WTC11 (cell line): ENCODE measurements at regions not wholly inside any gene's neighbourhood (a gene's known extent, or its start where the extent isn't known, plus 50 kb on each side); places are given as distances from the start of the nearest gene placed in this dataset.

ENCODE experiments used
- ATAC-seq: fragments of 200-7000 bp; cut with Tn5 transposase; 2 replicates; pipeline ENCODE4 v1.10.0; 2021; ENCODE audit warnings: mild to moderate bottlenecking, moderate library complexity
- CTCF ChIA-PET: fragments of 300-600 bp; sonication (Branson Sonifier 250); formaldehyde crosslinking; loops from one replicate; lab custom pipeline; 2021; ENCODE audit warnings: antibody characterized with exemption; lab: Charles Lee
- POLR2A ChIA-PET: fragments of 350-600 bp; sonication (Branson Sonifier 250); formaldehyde crosslinking; loops from one replicate; lab custom pipeline; 2021; ENCODE audit warnings: antibody characterized with exemption; lab: Charles Lee
- DNase-seq: peaks from one replicate; pipeline ENCODE4 v3.0.0; 2021; ENCODE audit warnings: low spot score
- H3K27ac Mint-ChIP-seq: 2 replicates; pipeline ENCODE4 v1.8.0; 2021; ENCODE audit warnings: mixed read lengths
- H3K27me3 Mint-ChIP-seq: 2 replicates; pipeline ENCODE4 v1.8.0; 2021; ENCODE audit warnings: low read depth, mild to moderate bottlenecking, moderate library complexity, mixed read lengths
- H3K36me3 Mint-ChIP-seq: 2 replicates; pipeline ENCODE4 v1.8.0; 2021; ENCODE audit warnings: mixed read lengths
- H3K4me1 Mint-ChIP-seq: 2 replicates; pipeline ENCODE4 v1.8.0; 2022; ENCODE audit warnings: mixed read lengths
- H3K4me3 Mint-ChIP-seq: 2 replicates; pipeline ENCODE4 v1.8.0; 2021; ENCODE audit warnings: mild to moderate bottlenecking, moderate library complexity, mixed read lengths
- H3K9me3 Mint-ChIP-seq: 2 replicates; pipeline ENCODE4 v1.8.0; 2021; ENCODE audit warnings: mixed read lengths
- AFF4 ChIP-seq: sonication (generic); formaldehyde crosslinking; IDR thresholded peaks from 2 replicates; pipeline ENCODE4 v1.8.1; 2023; ENCODE audit warnings: mild to moderate bottlenecking, missing genetic modification reagents, borderline replicate concordance
- ATF1 ChIP-seq: sonication (generic); formaldehyde crosslinking; IDR thresholded peaks from 2 replicates; pipeline ENCODE4 v1.8.1; 2023; ENCODE audit warnings: mild to moderate bottlenecking, moderate library complexity, missing genetic modification reagents
- ATF3 ChIP-seq: sonication (generic); formaldehyde crosslinking; conservative IDR thresholded peaks from 2 replicates; pipeline ENCODE4 v1.8.1; 2022; ENCODE audit warnings: mild to moderate bottlenecking, missing genetic modification reagents
- CDX4 ChIP-seq: fragments of 250-450 bp; sonication (Bioruptor Pico); IDR thresholded peaks from 2 replicates; pipeline ENCODE4 v1.9.0; 2021; ENCODE audit warnings: moderate library complexity, mild to moderate bottlenecking, inconsistent platforms, borderline replicate concordance
- E2F5 ChIP-seq: sonication (generic); formaldehyde crosslinking; IDR thresholded peaks from 2 replicates; pipeline ENCODE4 v1.8.1; 2022; ENCODE audit warnings: mild to moderate bottlenecking, moderate library complexity, missing genetic modification reagents
- GABPB1 ChIP-seq: sonication (generic); formaldehyde crosslinking; IDR thresholded peaks from 2 replicates; pipeline ENCODE4 v1.8.1; 2023; ENCODE audit warnings: mild to moderate bottlenecking, missing genetic modification reagents
- GRHL2 ChIP-seq: fragments of 250-450 bp; sonication (Bioruptor Pico); IDR thresholded peaks from 2 replicates; pipeline ENCODE4 v1.8.0; 2022; ENCODE audit warnings: mild to moderate bottlenecking, moderate library complexity; ENCODE audit not compliant: insufficient replicate concordance, severe bottlenecking
- IRF1 ChIP-seq: sonication (generic); formaldehyde crosslinking; IDR thresholded peaks from 2 replicates; pipeline ENCODE4 v1.8.0; 2023; ENCODE audit warnings: missing genetic modification reagents
- NFATC4 ChIP-seq: fragments of 250-450 bp; sonication (Bioruptor Pico); IDR thresholded peaks from 2 replicates; pipeline ENCODE4 v1.9.0; 2021; ENCODE audit warnings: mild to moderate bottlenecking
- NR3C1 ChIP-seq: sonication (generic); formaldehyde crosslinking; conservative IDR thresholded peaks from 2 replicates; pipeline ENCODE4 v1.8.1; 2023; ENCODE audit warnings: low read depth, mild to moderate bottlenecking, missing genetic modification reagents
- OVOL2 ChIP-seq: fragments of 250-450 bp; sonication (Bioruptor Pico); IDR thresholded peaks from 2 replicates; pipeline ENCODE4 v1.9.0; 2021; ENCODE audit warnings: mild to moderate bottlenecking, borderline replicate concordance
- PRRX2 ChIP-seq: fragments of 250-450 bp; sonication (Bioruptor Pico); IDR thresholded peaks from 2 replicates; pipeline ENCODE4 v1.8.0; 2021; ENCODE audit warnings: mild to moderate bottlenecking
- SMAD3 ChIP-seq: sonication (generic); formaldehyde crosslinking; IDR thresholded peaks from 2 replicates; pipeline ENCODE4 v1.8.0; 2022; ENCODE audit warnings: missing genetic modification reagents, mild to moderate bottlenecking, borderline replicate concordance
- SMAD4 ChIP-seq: sonication (generic); formaldehyde crosslinking; IDR thresholded peaks from 2 replicates; pipeline ENCODE4 v1.8.0; 2022; ENCODE audit warnings: mild to moderate bottlenecking, missing genetic modification reagents
- ZNF121 ChIP-seq: sonication (generic); formaldehyde crosslinking; IDR thresholded peaks from 2 replicates; pipeline ENCODE4 v1.8.0; 2023; ENCODE audit warnings: missing genetic modification reagents
- ZNF138 ChIP-seq: sonication (generic); formaldehyde crosslinking; conservative IDR thresholded peaks from 2 replicates; pipeline ENCODE4 v1.8.1; 2022; ENCODE audit warnings: mild to moderate bottlenecking, moderate library complexity, missing genetic modification reagents
- ZNF317 ChIP-seq: sonication (generic); formaldehyde crosslinking; IDR thresholded peaks from 2 replicates; pipeline ENCODE4 v1.8.1; 2023; ENCODE audit warnings: low read depth, mild to moderate bottlenecking, moderate library complexity, missing genetic modification reagents, borderline replicate concordance
- ZNF532 ChIP-seq: fragments of 250-450 bp; sonication (Bioruptor Pico); IDR thresholded peaks from 2 replicates; pipeline ENCODE4 v1.9.0; 2021; ENCODE audit warnings: mild to moderate bottlenecking, borderline replicate concordance
- TF ChIP-seq, protein P1 (sequence below): fragments of 250-450 bp; sonication (Bioruptor Pico); IDR thresholded peaks from 2 replicates; pipeline ENCODE4 v1.9.0; 2021; ENCODE audit warnings: mild to moderate bottlenecking

DNA sequence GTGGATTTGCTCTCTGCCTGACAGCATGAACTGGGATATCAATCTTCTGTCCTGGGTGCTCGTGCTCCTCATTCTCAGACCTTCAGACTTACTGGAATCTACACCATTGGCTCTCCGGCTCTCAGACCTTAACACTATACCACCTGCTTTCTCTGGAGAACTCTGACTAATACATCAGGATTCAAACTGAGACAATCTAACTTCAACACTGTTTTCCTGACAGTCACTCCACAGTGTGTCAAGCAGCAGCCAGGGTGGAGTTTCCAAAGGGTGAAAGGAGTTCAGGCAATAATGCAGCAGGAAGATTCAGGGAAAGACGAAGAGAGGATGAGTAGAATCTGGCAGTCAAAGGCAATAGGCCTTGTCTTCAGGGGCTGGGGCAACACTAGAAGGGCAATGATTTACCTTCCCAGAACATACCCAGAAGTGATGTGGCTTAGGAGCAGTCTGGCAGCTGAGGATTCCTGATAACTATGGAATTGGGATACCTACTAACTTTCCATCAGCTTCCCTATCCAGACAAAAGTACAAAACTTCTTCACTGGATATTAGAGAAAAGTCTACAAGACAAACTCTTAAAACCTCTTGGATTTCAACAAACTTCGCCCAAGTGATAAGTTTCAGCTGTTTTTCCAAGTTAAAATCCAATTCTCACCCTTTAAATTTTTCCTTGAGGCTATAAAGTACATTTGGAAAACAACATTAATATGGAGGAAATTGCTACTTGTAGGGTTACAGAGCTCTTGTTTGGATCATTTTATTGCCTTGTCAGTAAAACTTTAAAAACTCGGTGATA lies 58.4 kb upstream of the SLIT2 start:
- no peaks in the 10 kb centered on the region; the same call in 1 of the 2 replicates for H3K27me3 Mint-ChIP-seq
- H3K9me3 Mint-ChIP-seq = peaks cover 36% of the 10 kb centered on the region
- POLR2A ChIA-PET = no interaction called here
- ATAC-seq (no peak), DNase-seq (no peak)
- no peak overlapping the region for H3K27ac Mint-ChIP-seq
- CTCF ChIA-PET = no interaction called here
- peaks cover 13% of the 10 kb centered on the region for H3K36me3 Mint-ChIP-seq
- no peak for TF ChIP-seq ZNF532 (CRISPR knock-in tag)
- TF ChIP-seq ZNF138 (CRISPR knock-in tag) = no peak
- no peak for TF ChIP-seq ZNF317 (CRISPR knock-in tag)
- TF ChIP-seq OVOL2 (CRISPR knock-in tag) = no peak
- TF ChIP-seq ATF3 = no peak
- no peak for TF ChIP-seq E2F5 (CRISPR knock-in tag)
- no peak for TF ChIP-seq SMAD4 (CRISPR knock-in tag)
- TF ChIP-seq IRF1 (CRISPR knock-in tag) = no peak
- no peak for TF ChIP-seq AFF4 (CRISPR knock-in tag)
- no peak for TF ChIP-seq GABPB1 (CRISPR knock-in tag)
- no peak for TF ChIP-seq GRHL2 (CRISPR knock-in tag)
- TF ChIP-seq ATF1 (CRISPR knock-in tag) = no peak
- TF ChIP-seq NFATC4 (CRISPR knock-in tag) = no peak
- no peak for TF ChIP-seq ZNF121
- no peak for TF ChIP-seq NR3C1 (CRISPR knock-in tag)
- no peak for TF ChIP-seq CDX4 (CRISPR knock-in tag)
- no peak for TF ChIP-seq SMAD3 (CRISPR knock-in tag)
- TF ChIP-seq, protein P1, sequence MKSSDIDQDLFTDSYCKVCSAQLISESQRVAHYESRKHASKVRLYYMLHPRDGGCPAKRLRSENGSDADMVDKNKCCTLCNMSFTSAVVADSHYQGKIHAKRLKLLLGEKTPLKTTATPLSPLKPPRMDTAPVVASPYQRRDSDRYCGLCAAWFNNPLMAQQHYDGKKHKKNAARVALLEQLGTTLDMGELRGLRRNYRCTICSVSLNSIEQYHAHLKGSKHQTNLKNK (CRISPR knock-in tag) = no peak
- no peak for TF ChIP-seq PRRX2
- no peaks in the 10 kb centered on the region for H3K4me1 Mint-ChIP-seq
- no peak overlapping the region for H3K4me3 Mint-ChIP-seq
